Sciatic nerve (tissue), 2 donors: ENCODE measurements at regions not wholly inside any gene's neighbourhood (a gene's known extent, or its start where the extent isn't known, plus 50 kb on each side); places are given as distances from the start of the nearest gene placed in this dataset.
"Not testable (repeated sequence)": the region's sequence is repeated elsewhere in the genome, so short reads cannot be mapped to it uniquely, and the experiment has no call there.

Source experiments
- ATAC-seq: fragments of 200-7000 bp; cut with Tn5 transposase; one replicate; pipeline ENCODE4 v1.9.1; 2020; ENCODE audit warnings: mild to moderate bottlenecking, moderate library complexity
- DNase-seq: peaks from one replicate; pipeline ENCODE4 v3.0.0-alpha.2; 2020; ENCODE audit warnings: low spot score
- intact Hi-C: fragments of 100-400 bp; cut with DNase I; formaldehyde crosslinking; loops from one replicate; pipeline ENCODE4 v1.14.2; 2022
- donor health status: DM: no; HTN: no; CAD: no.
- donor health status: DM: no; HTN: no; CAD: no.

- intact Hi-C loops, ATAC-seq, DNase-seq: not testable (repeated sequence)
Measured at GRCh38 chr5:176044431-176044830, 76.3 kb upstream of the THOC3 start.

- intact Hi-C loops, DNase-seq, ATAC-seq: not testable (repeated sequence)
Measured at GRCh38 chr5:176045442-176045841, 77.3 kb upstream of the THOC3 start.

- DNase-seq, ATAC-seq, intact Hi-C loops: not testable (repeated sequence)
Measured at GRCh38 chr5:176048671-176049070, 80.6 kb upstream of the THOC3 start.

- ATAC-seq, DNase-seq, intact Hi-C loops: not testable (repeated sequence)
Measured at GRCh38 chr5:176060472-176061268, 92.6 kb upstream of the THOC3 start.

- ATAC-seq, intact Hi-C loops, DNase-seq: not testable (repeated sequence)
Measured at GRCh38 chr5:176061269-176061622, 93.1 kb upstream of the THOC3 start.

GRCh38 chr5:176061660-176062059 is 93.5 kb upstream of the THOC3 start:
- intact Hi-C loops, ATAC-seq, DNase-seq: not testable (repeated sequence)

- DNase-seq, intact Hi-C loops, ATAC-seq: not testable (repeated sequence)
Measured at GRCh38 chr5:176066262-176066945, 98.3 kb upstream of the THOC3 start.

- intact Hi-C loops, ATAC-seq, DNase-seq: not testable (repeated sequence)
Measured at GRCh38 chr5:176067162-176067561, 99.0 kb upstream of the THOC3 start.

- intact Hi-C loops, ATAC-seq, DNase-seq: not testable (repeated sequence)
Measured at GRCh38 chr5:176067948-176068347, 99.8 kb upstream of the THOC3 start.

- DNase-seq, ATAC-seq, intact Hi-C loops: not testable (repeated sequence)
Measured at GRCh38 chr5:176073996-176074571, 106.0 kb upstream of the THOC3 start.

GRCh38 chr5:176083717-176084116 is 115.6 kb upstream of the THOC3 start:
- ATAC-seq, intact Hi-C loops: not testable (repeated sequence)

GRCh38 chr5:176103083-176103482 is 135.0 kb upstream of the THOC3 start:
- ATAC-seq, intact Hi-C loops, DNase-seq: not testable (repeated sequence)

More at GRCh38 chr5:176083717-176084116, 115.6 kb upstream of the THOC3 start:
- DNase-seq = not testable (repeated sequence)

GRCh38 chr5:176112888-176113287 is 125.3 kb upstream of the SIMC1 start:
- ATAC-seq, DNase-seq, intact Hi-C loops: not testable (repeated sequence)

GRCh38 chr5:176113673-176114335 is 124.4 kb upstream of the SIMC1 start:
- DNase-seq, ATAC-seq, intact Hi-C loops: not testable (repeated sequence)

GRCh38 chr5:176114825-176115224 is 123.4 kb upstream of the SIMC1 start:
- ATAC-seq, intact Hi-C loops, DNase-seq: not testable (repeated sequence)

GRCh38 chr5:176117699-176118238 is 120.5 kb upstream of the SIMC1 start:
- ATAC-seq, intact Hi-C loops, DNase-seq: not testable (repeated sequence)

GRCh38 chr5:176122361-176122760 is 115.9 kb upstream of the SIMC1 start:
- DNase-seq, ATAC-seq, intact Hi-C loops: not testable (repeated sequence)

GRCh38 chr5:176124120-176124519 is 114.1 kb upstream of the SIMC1 start:
- intact Hi-C loops, DNase-seq, ATAC-seq: not testable (repeated sequence)
